Psoas muscle (tissue), 7 donors: ENCODE measurements at regions not wholly inside any gene's neighbourhood (a gene's known extent, or its start where the extent isn't known, plus 50 kb on each side); places are given as distances from the start of the nearest gene placed in this dataset.
A peak's percentile ranks its signal among the peaks of the same experiment; 100 is the strongest.

Experiments
- ATAC-seq, 4 donors: fragments of 200-7000 bp; cut with Tn5 transposase; one replicate each; pipeline ENCODE4 v1.9.1; 2020; ENCODE audit warnings: moderate library complexity in 3 of 4, mild to moderate bottlenecking in 2 of 4
- DNase-seq, 2 donors: peaks; one replicate each; pipeline ENCODE4 v3.0.0-alpha.2; 2020
- H3K27ac ChIP-seq: fragments of 200-600 bp; one replicate; pipeline ENCODE4 v1.8.0; 2022
- H3K27me3 ChIP-seq, 3 donors: fragments of 200-600 bp in 1 of 3; one replicate each; pipeline versions ENCODE4 v1.6.1 to v1.8.0; 2013 to 2022; ENCODE audit warnings: low read length in 2 of 3, mild to moderate bottlenecking in 2 of 3, moderate library complexity in 1 of 3; ENCODE audit not compliant: insufficient read depth in 3 of 3
- H3K36me3 ChIP-seq, 2 donors: fragments of 200-600 bp in 1 of 2; one replicate each; pipeline versions ENCODE4 v1.6.1 to v1.8.0; 2013 to 2022; ENCODE audit warnings: low read depth in 1 of 2, mild to moderate bottlenecking in 1 of 2, moderate library complexity in 1 of 2; ENCODE audit not compliant: insufficient read depth in 1 of 2
- H3K4me1 ChIP-seq: fragments of 200-600 bp; one replicate; pipeline ENCODE4 v1.8.0; 2022
- H3K4me3 ChIP-seq: fragments of 200-600 bp; one replicate; pipeline ENCODE4 v1.8.0; 2022; ENCODE audit warnings: mild to moderate bottlenecking
- H3K9me3 ChIP-seq: fragments of 200-600 bp; one replicate; pipeline ENCODE4 v1.8.0; 2022
- WGBS, 3 donors: extraction: QIAGEN DNeasy Blood & Tissue Kit; methylation state at CpG; one replicate each; pipeline versions ENCODE4 v1.1.6 to v1.1.7; 2013; 5-methylcytosine and 5-hydroxymethylcytosine counted together
- intact Hi-C, 2 donors: fragments of 100-400 bp; cut with DNase I; formaldehyde crosslinking; loops; one replicate each; pipeline versions ENCODE4 v1.11.0 to v1.14.2; 2022
- TF ChIP-seq, protein P1 (sequence below): fragments of 200-600 bp; IDR thresholded peaks from one replicate; pipeline ENCODE4 v1.8.0; 2022; ENCODE audit warnings: antibody characterized with exemption
- donor health status: healthy with polysubstance abuse.
- donor health status: DM: no; HTN: no; CAD: no; lungs with moderate emphysema.
- donor health status: Bipolar disorder and iron deficiency.
- donor health status: healthy.
- donor health status: DM: yes; HTN: yes; CAD: no.
- donor health status: DM: no; HTN: no; CAD: no.
- donor health status: DM: yes; HTN: yes; CAD: no.

DNA sequence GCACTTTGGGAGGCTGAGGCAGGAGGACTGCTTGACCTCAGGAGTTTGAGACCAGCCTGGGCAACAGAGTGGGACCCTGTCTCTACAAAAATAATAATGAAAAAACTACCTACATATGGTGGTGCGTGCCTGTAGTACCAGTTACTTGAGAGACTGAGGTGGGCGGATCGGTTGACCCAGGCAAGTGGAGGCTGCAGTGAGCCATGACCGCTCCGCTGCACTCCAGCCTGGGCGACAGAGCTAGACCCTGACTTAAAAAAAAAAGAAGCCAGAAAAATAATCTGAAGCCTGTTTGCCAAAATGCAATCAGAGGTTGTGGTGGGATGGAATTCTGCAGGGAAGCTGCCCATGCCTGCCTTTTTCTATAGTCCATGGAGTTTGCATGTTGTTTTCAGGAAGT lies 50.4 kb upstream of the GGTA1 start:
- Histone ChIP-seq H3K36me3 (no peaks in the 10 kb centered on the region), H3K9me3 (no peaks in the 10 kb centered on the region), H3K27me3 (no peaks in the 10 kb centered on the region), H3K4me3 (peak overlapping the region; percentile 52), H3K27ac (no peak overlapping the region), H3K4me1 (peaks cover 15% of the 10 kb centered on the region)
- no peak for ATAC-seq
- DNase-seq: peak in 1 of 2 donors; percentile 11
- intact Hi-C loops: loop anchor here in 1 of 2 donors (1.0 to 5.0 kb wide), 3 partner anchors 47 to 442 kb away; no protein-coding TSS in a partner anchor
- TF ChIP-seq, protein P1, sequence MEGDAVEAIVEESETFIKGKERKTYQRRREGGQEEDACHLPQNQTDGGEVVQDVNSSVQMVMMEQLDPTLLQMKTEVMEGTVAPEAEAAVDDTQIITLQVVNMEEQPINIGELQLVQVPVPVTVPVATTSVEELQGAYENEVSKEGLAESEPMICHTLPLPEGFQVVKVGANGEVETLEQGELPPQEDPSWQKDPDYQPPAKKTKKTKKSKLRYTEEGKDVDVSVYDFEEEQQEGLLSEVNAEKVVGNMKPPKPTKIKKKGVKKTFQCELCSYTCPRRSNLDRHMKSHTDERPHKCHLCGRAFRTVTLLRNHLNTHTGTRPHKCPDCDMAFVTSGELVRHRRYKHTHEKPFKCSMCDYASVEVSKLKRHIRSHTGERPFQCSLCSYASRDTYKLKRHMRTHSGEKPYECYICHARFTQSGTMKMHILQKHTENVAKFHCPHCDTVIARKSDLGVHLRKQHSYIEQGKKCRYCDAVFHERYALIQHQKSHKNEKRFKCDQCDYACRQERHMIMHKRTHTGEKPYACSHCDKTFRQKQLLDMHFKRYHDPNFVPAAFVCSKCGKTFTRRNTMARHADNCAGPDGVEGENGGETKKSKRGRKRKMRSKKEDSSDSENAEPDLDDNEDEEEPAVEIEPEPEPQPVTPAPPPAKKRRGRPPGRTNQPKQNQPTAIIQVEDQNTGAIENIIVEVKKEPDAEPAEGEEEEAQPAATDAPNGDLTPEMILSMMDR: no peak
- 81 to 88% (median 84%) methylated on average over 6 of the region's 6 CpGs for whole genome bisulfite sequencing, 3 donors

DNA sequence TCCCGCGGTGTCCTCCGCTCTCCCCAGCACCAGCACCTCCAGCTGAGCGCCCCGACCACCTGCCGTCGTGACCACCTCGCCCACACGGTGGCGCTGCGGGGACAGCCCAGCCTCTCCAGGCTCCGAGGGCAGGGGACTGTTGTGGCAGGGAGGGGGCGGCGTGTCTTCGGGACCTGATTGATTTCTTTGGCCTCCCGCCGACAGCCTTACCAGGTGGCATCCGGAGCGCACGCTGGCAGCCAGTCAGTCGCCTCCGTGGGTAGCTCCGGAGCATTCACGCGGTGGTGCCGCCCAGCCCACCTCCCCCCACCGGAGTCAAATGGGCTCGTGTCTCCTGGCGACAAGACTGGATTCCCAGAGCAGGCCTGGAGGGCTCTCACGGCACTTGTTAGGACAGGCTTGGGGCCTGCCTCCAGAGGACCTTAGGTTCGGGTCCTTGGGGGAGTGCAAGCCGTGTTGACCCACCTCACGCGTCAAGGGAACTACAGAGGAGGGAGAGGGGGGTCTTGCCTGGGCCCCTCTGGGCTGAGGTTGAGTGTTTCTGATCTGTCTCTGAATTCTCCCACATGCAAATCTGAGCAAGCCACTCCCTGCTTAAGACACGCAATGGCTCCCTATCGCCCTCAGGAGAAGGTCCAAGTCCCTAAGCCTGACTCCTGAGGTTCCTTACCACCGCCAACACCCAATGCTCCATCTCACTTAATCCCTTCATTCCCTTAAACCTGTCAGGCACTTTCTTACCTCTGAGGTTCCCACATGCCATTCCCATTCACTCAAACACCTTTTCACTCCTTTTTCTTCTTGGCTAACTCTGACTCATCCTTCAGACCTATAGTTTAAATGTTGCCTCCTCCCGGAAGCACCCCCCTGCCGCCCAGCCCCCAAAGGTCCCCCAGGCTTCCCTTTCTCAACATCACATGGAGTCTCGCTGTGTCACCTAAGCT lies 51.2 kb upstream of the GGTA1 start:
- TF ChIP-seq, protein P1: peak; percentile 98
- intact Hi-C loops: loop anchor here in 1 of 2 donors (1.0 to 5.0 kb wide), 3 partner anchors 46 to 441 kb away; no protein-coding TSS in a partner anchor
- peak; percentile 74 to 83 (median 80) for ATAC-seq
- H3K4me3 ChIP-seq: peak overlapping the region; percentile 52
- H3K4me1 ChIP-seq: peaks cover 17% of the 10 kb centered on the region
- no peaks in the 10 kb centered on the region for H3K36me3 ChIP-seq
- H3K27me3 ChIP-seq: no peaks in the 10 kb centered on the region
- WGBS, 3 donors: 20 to 24% (median 21%) methylated on average over 36 to 40 of the region's 40 CpGs
- DNase-seq: peak; percentile 83 to 92
- H3K9me3 ChIP-seq: no peaks in the 10 kb centered on the region
- peak overlapping the region; percentile 44 for H3K27ac ChIP-seq

DNA sequence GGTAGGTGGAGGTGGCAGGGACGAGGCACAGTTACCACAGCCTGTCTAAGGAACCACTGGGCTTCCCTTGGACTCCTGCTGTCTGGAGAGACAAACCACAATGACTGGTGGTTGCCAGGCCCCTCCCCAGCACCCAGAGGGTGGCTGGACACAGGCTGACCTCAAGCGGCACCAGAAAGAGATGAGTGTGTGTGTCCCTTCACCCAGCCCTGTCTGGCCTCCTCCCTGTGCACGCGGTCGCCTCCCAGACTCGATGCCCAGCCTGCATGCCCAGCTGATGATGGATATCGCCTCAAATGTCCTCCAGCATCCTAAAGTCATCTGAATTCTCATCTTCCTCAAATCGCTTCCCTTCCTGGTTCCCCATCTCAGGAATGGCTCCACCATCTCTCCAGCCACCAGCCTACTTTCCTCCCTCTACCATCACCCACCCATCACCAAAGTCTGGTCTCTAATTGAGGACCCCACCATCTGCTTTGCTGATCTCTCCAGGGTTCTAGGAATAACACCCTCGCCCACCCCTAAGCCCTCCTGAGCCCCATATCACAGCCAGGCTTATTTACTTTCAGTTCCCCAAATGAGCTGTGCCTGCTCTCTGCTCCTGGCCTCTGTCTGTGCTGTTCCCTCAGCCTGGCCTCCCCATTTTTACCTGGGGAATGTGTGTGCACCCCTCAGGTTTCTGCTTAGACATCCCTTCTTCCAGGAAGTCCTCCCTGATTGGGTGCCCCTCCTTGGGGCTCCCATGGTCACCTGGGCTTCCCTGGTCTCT lies 52.5 kb upstream of the GGTA1 start:
- Histone ChIP-seq H3K27ac (no peak overlapping the region), H3K36me3 (no peaks in the 10 kb centered on the region), H3K9me3 (no peaks in the 10 kb centered on the region), H3K4me3 (no peak overlapping the region), H3K4me1 (peaks cover 26% of the 10 kb centered on the region), H3K27me3 (no peaks in the 10 kb centered on the region)
- ATAC-seq (peak; percentile 35 to 79 (median 48)), DNase-seq (peak; percentile 37 to 65)
- TF ChIP-seq, protein P1: no peak
- WGBS, 3 donors: 49 to 66% (median 55%) methylated on average over 9 of the region's 9 CpGs
- intact Hi-C loops: loop anchor here in 1 of 2 donors (5.0 kb wide), 2 partner anchors 45 to 145 kb away; no protein-coding TSS in a partner anchor

DNA sequence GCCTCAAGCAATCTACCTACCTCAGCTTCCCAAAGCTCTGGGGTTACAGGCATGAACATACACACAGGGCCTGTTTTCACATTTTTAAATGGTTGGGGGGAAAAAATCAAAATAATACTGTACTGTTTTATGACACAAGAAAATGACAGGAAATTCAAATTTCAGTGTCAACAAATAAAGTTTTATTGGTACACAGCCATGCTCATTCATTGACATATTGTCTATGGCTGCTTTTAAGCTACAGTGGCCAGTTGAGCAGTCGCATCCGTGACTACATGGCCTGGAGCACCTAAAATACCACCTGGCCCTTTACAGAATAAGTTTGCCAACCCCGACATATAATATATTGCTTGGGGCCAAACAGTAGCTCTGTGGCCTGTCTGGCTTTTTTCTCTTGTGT lies 56.4 kb upstream of the GGTA1 start:
- DNase-seq: no peak
- intact Hi-C loops: loop anchor here in 1 of 2 donors (5.0 kb wide), 1 partner anchor 41 kb away; no protein-coding TSS in a partner anchor
- no peaks in the 10 kb centered on the region for H3K36me3 ChIP-seq
- ATAC-seq: peak in 1 of 4 donors; percentile 8
- peak overlapping the region; percentile 87 for H3K27ac ChIP-seq
- H3K27me3 ChIP-seq: no peaks in the 10 kb centered on the region
- H3K4me1 ChIP-seq: peaks cover 44% of the 10 kb centered on the region
- 44 to 78% (median 45%) methylated on average over 3 of the region's 3 CpGs for WGBS, 3 donors
- TF ChIP-seq, protein P1: no peak
- H3K9me3 ChIP-seq: no peaks in the 10 kb centered on the region
- no peak overlapping the region for H3K4me3 ChIP-seq
